ENCODE measurements at regions not wholly inside any gene's neighbourhood (a gene's known extent, or its start where the extent isn't known, plus 50 kb on each side); places are given as distances from the start of the nearest gene placed in this dataset.

DNA sequence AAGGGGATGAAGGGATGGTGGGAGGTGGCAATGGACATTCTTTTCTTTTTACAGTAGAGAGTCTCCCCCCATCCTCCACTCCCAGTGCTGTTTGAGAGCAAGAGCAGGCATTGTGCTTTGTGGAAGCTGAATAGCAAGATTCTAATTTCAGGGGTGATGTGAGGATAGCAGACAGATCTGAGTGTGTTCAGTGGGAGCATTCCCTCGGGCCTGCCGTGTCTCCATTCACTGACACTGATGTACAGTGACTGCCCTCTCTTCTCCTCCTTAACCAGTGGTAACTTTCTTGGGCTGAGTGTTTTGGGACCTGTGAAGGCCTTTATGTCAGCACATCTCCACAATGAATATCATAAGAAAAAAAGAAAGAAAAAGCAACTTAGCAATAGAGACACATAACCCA is 396.6 kb upstream of the RPS6KA3 start:
- POLR2A ChIA-PET, result no interaction called here
- TF ChIP-seq, protein P1, sequence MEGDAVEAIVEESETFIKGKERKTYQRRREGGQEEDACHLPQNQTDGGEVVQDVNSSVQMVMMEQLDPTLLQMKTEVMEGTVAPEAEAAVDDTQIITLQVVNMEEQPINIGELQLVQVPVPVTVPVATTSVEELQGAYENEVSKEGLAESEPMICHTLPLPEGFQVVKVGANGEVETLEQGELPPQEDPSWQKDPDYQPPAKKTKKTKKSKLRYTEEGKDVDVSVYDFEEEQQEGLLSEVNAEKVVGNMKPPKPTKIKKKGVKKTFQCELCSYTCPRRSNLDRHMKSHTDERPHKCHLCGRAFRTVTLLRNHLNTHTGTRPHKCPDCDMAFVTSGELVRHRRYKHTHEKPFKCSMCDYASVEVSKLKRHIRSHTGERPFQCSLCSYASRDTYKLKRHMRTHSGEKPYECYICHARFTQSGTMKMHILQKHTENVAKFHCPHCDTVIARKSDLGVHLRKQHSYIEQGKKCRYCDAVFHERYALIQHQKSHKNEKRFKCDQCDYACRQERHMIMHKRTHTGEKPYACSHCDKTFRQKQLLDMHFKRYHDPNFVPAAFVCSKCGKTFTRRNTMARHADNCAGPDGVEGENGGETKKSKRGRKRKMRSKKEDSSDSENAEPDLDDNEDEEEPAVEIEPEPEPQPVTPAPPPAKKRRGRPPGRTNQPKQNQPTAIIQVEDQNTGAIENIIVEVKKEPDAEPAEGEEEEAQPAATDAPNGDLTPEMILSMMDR (IDR thresholded peaks at IDR 0.05; ENCODE audit: insufficient read depth in 1 of 2, low read depth in 1 of 2, low read length in 1 of 2, severe bottlenecking in 1 of 2, unreplicated experiment in 1 of 2), result no peak
- H3K4me1 ChIP-seq, result no peaks in the 10 kb centered on the region
- H3K4me3 Mint-ChIP-seq (ENCODE audit: unreplicated experiment), result no peak overlapping the region
- H3K36me3 Mint-ChIP-seq (ENCODE audit: insufficient read depth, unreplicated experiment), result no peaks in the 10 kb centered on the region
- intact Hi-C loops (cut with micrococcal nuclease; ENCODE audit: unreplicated experiment), result no loop called here
- no peak for DNase-seq
- CTCF ChIA-PET, result no interaction called here
- H3K27me3 Mint-ChIP-seq (ENCODE audit: insufficient read depth, unreplicated experiment), result no peaks in the 10 kb centered on the region
- no TSS peak for BruUV-seq (replicated peaks)
- no peak overlapping the region for H3K4me3 ChIP-seq (ENCODE audit: low read depth, low read length)
- H3K9me3 Mint-ChIP-seq (ENCODE audit: unreplicated experiment), result no peaks in the 10 kb centered on the region
- no peaks in the 10 kb centered on the region for H3K9me3 ChIP-seq
- no peaks in the 10 kb centered on the region for H3K36me3 ChIP-seq (ENCODE audit: control insufficient read depth, insufficient read depth, low read length)
- no peak overlapping the region for H3K27ac Mint-ChIP-seq (ENCODE audit: unreplicated experiment)
- no peaks in the 10 kb centered on the region for H3K27me3 ChIP-seq (replicated peaks; ENCODE audit: control insufficient read depth, insufficient read depth, low read length)
- H3K4me1 Mint-ChIP-seq (ENCODE audit: low read depth, unreplicated experiment), result no peaks in the 10 kb centered on the region

DNA sequence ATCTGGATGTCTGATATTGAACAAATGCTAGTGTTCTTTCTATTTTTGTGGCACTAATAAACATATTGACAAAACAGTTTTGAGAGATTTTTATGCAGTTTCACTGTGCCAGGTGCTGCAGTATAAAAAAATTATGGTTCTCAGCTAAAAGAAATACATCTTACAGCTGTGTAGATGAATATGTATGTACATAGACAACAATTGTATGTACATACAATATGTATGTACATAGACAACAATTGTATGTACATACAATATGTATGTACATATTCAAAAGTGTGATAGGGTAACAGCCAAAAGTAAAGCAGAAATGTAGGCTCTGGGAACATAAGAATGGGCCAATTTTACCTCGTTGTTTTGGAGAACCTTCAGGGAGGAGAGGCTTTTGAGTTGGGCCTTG is 390.0 kb upstream of the RPS6KA3 start:
- H3K9me3 ChIP-seq, result no peaks in the 10 kb centered on the region
- Mint-ChIP-seq H3K27ac (ENCODE audit: unreplicated experiment) (no peak overlapping the region), H3K4me1 (ENCODE audit: low read depth, unreplicated experiment) (no peaks in the 10 kb centered on the region), H3K4me3 (ENCODE audit: unreplicated experiment) (no peak overlapping the region), H3K27me3 (ENCODE audit: insufficient read depth, unreplicated experiment) (no peaks in the 10 kb centered on the region), H3K36me3 (ENCODE audit: insufficient read depth, unreplicated experiment) (no peaks in the 10 kb centered on the region), H3K9me3 (ENCODE audit: unreplicated experiment) (no peaks in the 10 kb centered on the region)
- POLR2A ChIA-PET, result no interaction called here
- no peaks in the 10 kb centered on the region for H3K4me1 ChIP-seq
- no TSS peak for BruUV-seq (replicated peaks)
- TF ChIP-seq, protein P1 (IDR thresholded peaks at IDR 0.05; ENCODE audit: insufficient read depth in 1 of 2, low read depth in 1 of 2, low read length in 1 of 2, severe bottlenecking in 1 of 2, unreplicated experiment in 1 of 2), result no peak
- no peaks in the 10 kb centered on the region for H3K27me3 ChIP-seq (replicated peaks; ENCODE audit: control insufficient read depth, insufficient read depth, low read length)
- H3K4me3 ChIP-seq (ENCODE audit: low read depth, low read length), result no peak overlapping the region
- H3K36me3 ChIP-seq (ENCODE audit: control insufficient read depth, insufficient read depth, low read length), result no peaks in the 10 kb centered on the region
- intact Hi-C loops (cut with micrococcal nuclease; ENCODE audit: unreplicated experiment), result no loop called here
- CTCF ChIA-PET, result no interaction called here
- DNase-seq, result no peak

DNA sequence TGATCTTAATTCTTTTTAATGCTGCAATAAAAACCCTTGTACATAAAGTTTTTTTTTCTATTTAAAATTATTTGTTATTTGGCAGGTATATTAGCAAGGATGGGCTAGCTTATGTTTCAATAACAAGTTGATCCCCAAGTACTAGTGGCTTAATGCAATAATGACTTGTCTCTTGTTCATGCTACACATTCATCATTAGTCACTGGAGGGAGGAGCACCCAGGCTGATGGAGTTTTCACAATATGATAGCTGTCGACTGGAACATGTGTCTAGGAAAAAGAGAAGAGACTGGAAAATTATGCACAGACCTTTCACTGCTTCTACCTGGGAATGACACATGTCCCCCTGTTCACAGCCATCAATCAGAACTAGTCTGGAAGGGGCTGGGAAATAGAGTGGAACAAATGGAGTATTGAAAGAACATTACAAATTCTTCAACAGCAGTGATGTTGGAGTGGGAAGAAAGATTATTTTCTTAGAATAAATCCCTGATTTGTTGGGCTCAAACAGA is 387.9 kb upstream of the RPS6KA3 start:
- intact Hi-C loops (cut with micrococcal nuclease; ENCODE audit: unreplicated experiment), result no loop called here
- ChIA-PET POLR2A (no interaction called here), CTCF (no interaction called here)
- no TSS peak for BruUV-seq (replicated peaks)
- TF ChIP-seq, protein P1 (IDR thresholded peaks at IDR 0.05; ENCODE audit: insufficient read depth in 1 of 2, low read depth in 1 of 2, low read length in 1 of 2, severe bottlenecking in 1 of 2, unreplicated experiment in 1 of 2), result no peak
- Mint-ChIP-seq H3K27ac (ENCODE audit: unreplicated experiment) (no peak overlapping the region), H3K27me3 (ENCODE audit: insufficient read depth, unreplicated experiment) (no peaks in the 10 kb centered on the region), H3K4me1 (ENCODE audit: low read depth, unreplicated experiment) (no peaks in the 10 kb centered on the region), H3K9me3 (ENCODE audit: unreplicated experiment) (no peaks in the 10 kb centered on the region), H3K4me3 (ENCODE audit: unreplicated experiment) (no peak overlapping the region), H3K36me3 (ENCODE audit: insufficient read depth, unreplicated experiment) (no peaks in the 10 kb centered on the region)
- Histone ChIP-seq H3K4me1 (no peaks in the 10 kb centered on the region), H3K9me3 (no peaks in the 10 kb centered on the region), H3K36me3 (ENCODE audit: control insufficient read depth, insufficient read depth, low read length) (no peaks in the 10 kb centered on the region), H3K4me3 (ENCODE audit: low read depth, low read length) (no peak overlapping the region), H3K27me3 (replicated peaks; ENCODE audit: control insufficient read depth, insufficient read depth, low read length) (no peaks in the 10 kb centered on the region)
- DNase-seq, result no peak
